Right lobe of liver (tissue), 4 donors: ENCODE measurements at regions not wholly inside any gene's neighbourhood (a gene's known extent, or its start where the extent isn't known, plus 50 kb on each side); places are given as distances from the start of the nearest gene placed in this dataset.

Source experiments
- CTCF ChIP-seq, 4 donors: fragments of 200-600 bp in 3 of 4; fragments of 450-650 bp in 1 of 4; IDR thresholded peaks; one replicate each; pipeline versions ENCODE4 v1.5.1 to v1.8.0; 2016 to 2022; ENCODE audit warnings: antibody characterized with exemption in 4 of 4, mild to moderate bottlenecking in 2 of 4
- POLR2A ChIP-seq: fragments of 450-650 bp; IDR thresholded peaks from one replicate; pipeline ENCODE4 v1.6.1; 2017; ENCODE audit warnings: antibody characterized with exemption, mild to moderate bottlenecking
- donor health status: DM: no; HTN: no; CAD: no.
- donor health status: DM: no; HTN: no; CAD: no.
- donor health status: DM: no; HTN: yes; CAD: no.

DNA sequence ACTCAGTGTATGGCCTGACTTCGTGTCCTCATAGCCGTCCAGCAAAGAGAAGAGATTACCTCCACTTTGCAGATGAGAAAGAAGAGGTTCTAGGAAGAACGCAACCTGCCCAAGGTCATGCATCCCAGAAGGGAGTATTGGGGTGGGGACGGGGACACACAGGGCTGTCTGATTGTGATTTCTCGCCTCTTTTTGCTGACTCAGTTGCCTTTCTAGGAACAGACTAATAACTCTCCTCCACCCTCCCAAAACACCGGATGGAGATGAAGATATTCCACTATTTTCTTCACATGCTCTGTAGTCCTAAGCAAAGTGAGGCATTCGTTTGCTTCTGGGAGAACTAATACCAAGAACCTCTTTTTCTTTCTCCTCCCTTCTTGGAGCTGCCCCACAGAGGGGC, 529.3 kb downstream of the MIAT start:
- TF ChIP-seq CTCF (IDR thresholded peaks at IDR 0.05), result no peak
- TF ChIP-seq POLR2A, result no peak
